OCI-LY1 (cell line): ENCODE measurements at regions not wholly inside any gene's neighbourhood (a gene's known extent, or its start where the extent isn't known, plus 50 kb on each side); places are given as distances from the start of the nearest gene placed in this dataset.

Experiments
- H2AFZ ChIP-seq: fragments of 200-600 bp; sonication (generic), shearing (Covaris generic); 2 replicates; pipeline ENCODE4 v1.6.0; 2014; ENCODE audit warnings: antibody characterized with exemption, mild to moderate bottlenecking, low read length
- H3F3A ChIP-seq: fragments of 200-600 bp; sonication (generic), shearing (Covaris generic); 2 replicates; pipeline ENCODE4 v1.6.0; 2014; ENCODE audit warnings: mild to moderate bottlenecking, antibody characterized with exemption, low read length, moderate library complexity; ENCODE audit not compliant: insufficient read depth
- H3K27ac ChIP-seq: fragments of 200-600 bp; sonication (generic); 2 replicates; pipeline ENCODE4 v1.5.1; 2014; ENCODE audit warnings: low read length, mixed run types, mild to moderate bottlenecking, low read depth; ENCODE audit not compliant: poor library complexity, severe bottlenecking
- H3K27me3 ChIP-seq: fragments of 200-600 bp; sonication (generic); 2 replicates; pipeline ENCODE4 v1.6.0; 2014; ENCODE audit warnings: antibody characterized with exemption, mild to moderate bottlenecking, low read length, moderate library complexity; ENCODE audit not compliant: insufficient read depth
- H3K36me3 ChIP-seq: fragments of 200-600 bp; sonication (generic); 2 replicates; pipeline ENCODE4 v1.6.1; 2014; ENCODE audit warnings: mild to moderate bottlenecking, antibody characterized with exemption, low read length, moderate library complexity, mixed read lengths; ENCODE audit not compliant: insufficient read depth
- H3K4me1 ChIP-seq: fragments of 200-600 bp; sonication (generic); 2 replicates; pipeline ENCODE4 v1.5.1; 2014; ENCODE audit warnings: mild to moderate bottlenecking, low read length, moderate library complexity; ENCODE audit not compliant: insufficient read depth, severe bottlenecking
- H3K4me2 ChIP-seq: fragments of 200-600 bp; sonication (generic), shearing (Covaris generic); 2 replicates; pipeline ENCODE4 v1.6.1; 2014; ENCODE audit warnings: low read length
- H3K4me3 ChIP-seq: fragments of 200-600 bp; sonication (generic); 2 replicates; pipeline ENCODE4 v1.5.1; 2014; ENCODE audit warnings: low read length, low read depth, mild to moderate bottlenecking, mixed read lengths; ENCODE audit not compliant: poor library complexity, severe bottlenecking
- H3K79me2 ChIP-seq: fragments of 200-600 bp; shearing (Covaris generic); 2 replicates; pipeline ENCODE4 v1.6.1; 2016; ENCODE audit warnings: mixed run types, low read length, mixed read lengths; ENCODE audit not compliant: insufficient read depth
- H3K9ac ChIP-seq: fragments of 200-600 bp; sonication (generic), shearing (Covaris generic); 2 replicates; pipeline ENCODE4 v1.6.1; 2014; ENCODE audit warnings: mild to moderate bottlenecking, low read length, mixed read lengths
- H3K9me2 ChIP-seq: fragments of 200-600 bp; sonication (generic), shearing (Covaris generic); 2 replicates; pipeline ENCODE4 v1.6.1; 2014; ENCODE audit warnings: low read depth, mild to moderate bottlenecking, low read length, mixed read lengths
- H3K9me3 ChIP-seq: fragments of 200-600 bp; shearing (Covaris generic); 2 replicates; pipeline ENCODE4 v1.6.1; 2014; ENCODE audit warnings: low read length, mixed read lengths
- H4K20me1 ChIP-seq: fragments of 200-600 bp; sonication (generic), shearing (Covaris generic); 2 replicates; pipeline ENCODE4 v1.6.0; 2016; ENCODE audit warnings: mild to moderate bottlenecking, low read length; ENCODE audit not compliant: insufficient read depth
- CTCF ChIP-seq: fragments of 200-600 bp; sonication (generic), shearing (Covaris generic); IDR thresholded peaks from 2 replicates; pipeline ENCODE4 v1.5.1; 2017; ENCODE audit warnings: mild to moderate bottlenecking, antibody characterized with exemption, low read length, moderate library complexity, mixed read lengths
- EZH2 ChIP-seq: fragments of 200-600 bp; sonication (generic), shearing (Covaris generic); IDR thresholded peaks from 2 replicates; pipeline ENCODE4 v1.8.0; 2017; ENCODE audit warnings: borderline replicate concordance, mixed run types, mild to moderate bottlenecking, antibody characterized with exemption, low read length, moderate library complexity, mixed read lengths

- no peak overlapping the region for H3K4me3 ChIP-seq
- TF ChIP-seq CTCF (no peak), EZH2 (no peak)
- H3K9ac ChIP-seq = no peak overlapping the region
- no peaks in the 10 kb centered on the region for H3K36me3 ChIP-seq
- no peaks in the 10 kb centered on the region for H3K27me3 ChIP-seq
- H3K9me2 ChIP-seq = no peaks in the 10 kb centered on the region
- H2AFZ ChIP-seq = no peak overlapping the region
- H4K20me1 ChIP-seq = no peaks in the 10 kb centered on the region
- no peak overlapping the region for H3K27ac ChIP-seq
- no peaks in the 10 kb centered on the region for H3K4me1 ChIP-seq
- no peaks in the 10 kb centered on the region for H3F3A ChIP-seq
- H3K79me2 ChIP-seq = no peaks in the 10 kb centered on the region
- H3K9me3 ChIP-seq = no peaks in the 10 kb centered on the region
- no peak overlapping the region for H3K4me2 ChIP-seq
Observed at GRCh38 chr20:17029698-17030097, 197.1 kb upstream of the PCSK2 start.

GRCh38 chr20:17036541-17036940 is 190.3 kb upstream of the PCSK2 start:
- Histone ChIP-seq H3K79me2 (no peaks in the 10 kb centered on the region), H2AFZ (no peak overlapping the region), H3K27me3 (no peaks in the 10 kb centered on the region), H3K9me2 (no peaks in the 10 kb centered on the region), H3K9me3 (no peaks in the 10 kb centered on the region), H3K4me2 (no peak overlapping the region), H3K4me1 (no peaks in the 10 kb centered on the region), H3K27ac (no peak overlapping the region), H3F3A (no peaks in the 10 kb centered on the region), H3K4me3 (no peak overlapping the region), H3K36me3 (no peaks in the 10 kb centered on the region), H3K9ac (no peak overlapping the region), H4K20me1 (no peaks in the 10 kb centered on the region)
- TF ChIP-seq EZH2 (no peak), CTCF (no peak)

- Histone ChIP-seq H3K36me3 (no peaks in the 10 kb centered on the region), H3F3A (no peaks in the 10 kb centered on the region), H3K4me2 (no peak overlapping the region), H4K20me1 (no peaks in the 10 kb centered on the region), H3K4me1 (no peaks in the 10 kb centered on the region), H3K27me3 (no peaks in the 10 kb centered on the region), H2AFZ (no peak overlapping the region), H3K9ac (no peak overlapping the region), H3K4me3 (no peak overlapping the region), H3K27ac (no peak overlapping the region), H3K9me2 (no peaks in the 10 kb centered on the region), H3K9me3 (no peaks in the 10 kb centered on the region), H3K79me2 (no peaks in the 10 kb centered on the region)
- TF ChIP-seq CTCF (no peak), EZH2 (no peak)
Observed at GRCh38 chr20:17042122-17042521, 184.7 kb upstream of the PCSK2 start.
